OCI-LY1 (cell line): ENCODE measurements at regions not wholly inside any gene's neighbourhood (a gene's known extent, or its start where the extent isn't known, plus 50 kb on each side); places are given as distances from the start of the nearest gene placed in this dataset.

Experiments used
- H2AFZ ChIP-seq: fragments of 200-600 bp; sonication (generic), shearing (Covaris generic); 2 replicates; pipeline ENCODE4 v1.6.0; 2014; ENCODE audit warnings: antibody characterized with exemption, mild to moderate bottlenecking, low read length
- H3F3A ChIP-seq: fragments of 200-600 bp; sonication (generic), shearing (Covaris generic); 2 replicates; pipeline ENCODE4 v1.6.0; 2014; ENCODE audit warnings: mild to moderate bottlenecking, antibody characterized with exemption, low read length, moderate library complexity; ENCODE audit not compliant: insufficient read depth
- H3K27ac ChIP-seq: fragments of 200-600 bp; sonication (generic); 2 replicates; pipeline ENCODE4 v1.5.1; 2014; ENCODE audit warnings: low read length, mixed run types, mild to moderate bottlenecking, low read depth; ENCODE audit not compliant: poor library complexity, severe bottlenecking
- H3K27me3 ChIP-seq: fragments of 200-600 bp; sonication (generic); 2 replicates; pipeline ENCODE4 v1.6.0; 2014; ENCODE audit warnings: antibody characterized with exemption, mild to moderate bottlenecking, low read length, moderate library complexity; ENCODE audit not compliant: insufficient read depth
- H3K36me3 ChIP-seq: fragments of 200-600 bp; sonication (generic); 2 replicates; pipeline ENCODE4 v1.6.1; 2014; ENCODE audit warnings: mild to moderate bottlenecking, antibody characterized with exemption, low read length, moderate library complexity, mixed read lengths; ENCODE audit not compliant: insufficient read depth
- H3K4me1 ChIP-seq: fragments of 200-600 bp; sonication (generic); 2 replicates; pipeline ENCODE4 v1.5.1; 2014; ENCODE audit warnings: mild to moderate bottlenecking, low read length, moderate library complexity; ENCODE audit not compliant: insufficient read depth, severe bottlenecking
- H3K4me2 ChIP-seq: fragments of 200-600 bp; sonication (generic), shearing (Covaris generic); 2 replicates; pipeline ENCODE4 v1.6.1; 2014; ENCODE audit warnings: low read length
- H3K4me3 ChIP-seq: fragments of 200-600 bp; sonication (generic); 2 replicates; pipeline ENCODE4 v1.5.1; 2014; ENCODE audit warnings: low read length, low read depth, mild to moderate bottlenecking, mixed read lengths; ENCODE audit not compliant: poor library complexity, severe bottlenecking
- H3K79me2 ChIP-seq: fragments of 200-600 bp; shearing (Covaris generic); 2 replicates; pipeline ENCODE4 v1.6.1; 2016; ENCODE audit warnings: mixed run types, low read length, mixed read lengths; ENCODE audit not compliant: insufficient read depth
- H3K9ac ChIP-seq: fragments of 200-600 bp; sonication (generic), shearing (Covaris generic); 2 replicates; pipeline ENCODE4 v1.6.1; 2014; ENCODE audit warnings: mild to moderate bottlenecking, low read length, mixed read lengths
- H3K9me2 ChIP-seq: fragments of 200-600 bp; sonication (generic), shearing (Covaris generic); 2 replicates; pipeline ENCODE4 v1.6.1; 2014; ENCODE audit warnings: low read depth, mild to moderate bottlenecking, low read length, mixed read lengths
- H3K9me3 ChIP-seq: fragments of 200-600 bp; shearing (Covaris generic); 2 replicates; pipeline ENCODE4 v1.6.1; 2014; ENCODE audit warnings: low read length, mixed read lengths
- H4K20me1 ChIP-seq: fragments of 200-600 bp; sonication (generic), shearing (Covaris generic); 2 replicates; pipeline ENCODE4 v1.6.0; 2016; ENCODE audit warnings: mild to moderate bottlenecking, low read length; ENCODE audit not compliant: insufficient read depth
- CTCF ChIP-seq: fragments of 200-600 bp; sonication (generic), shearing (Covaris generic); IDR thresholded peaks from 2 replicates; pipeline ENCODE4 v1.5.1; 2017; ENCODE audit warnings: mild to moderate bottlenecking, antibody characterized with exemption, low read length, moderate library complexity, mixed read lengths
- EZH2 ChIP-seq: fragments of 200-600 bp; sonication (generic), shearing (Covaris generic); IDR thresholded peaks from 2 replicates; pipeline ENCODE4 v1.8.0; 2017; ENCODE audit warnings: borderline replicate concordance, mixed run types, mild to moderate bottlenecking, antibody characterized with exemption, low read length, moderate library complexity, mixed read lengths

GRCh38 chr15:70523192-70523591, 240.2 kb downstream of the UACA start:
- H2AFZ ChIP-seq, result no peak overlapping the region
- H3K36me3 ChIP-seq, result no peaks in the 10 kb centered on the region
- H3K9me2 ChIP-seq, result no peaks in the 10 kb centered on the region
- peaks cover 16% of the 10 kb centered on the region for H3K4me1 ChIP-seq
- no peaks in the 10 kb centered on the region for H3K27me3 ChIP-seq
- no peak overlapping the region for H3K27ac ChIP-seq
- H3F3A ChIP-seq, result no peaks in the 10 kb centered on the region
- no peaks in the 10 kb centered on the region for H4K20me1 ChIP-seq
- H3K79me2 ChIP-seq, result no peaks in the 10 kb centered on the region
- no peak overlapping the region for H3K4me2 ChIP-seq
- no peaks in the 10 kb centered on the region for H3K9me3 ChIP-seq
- no peak overlapping the region for H3K4me3 ChIP-seq
- H3K9ac ChIP-seq, result no peak overlapping the region
- TF ChIP-seq EZH2 (no peak), CTCF (no peak)

- H3K4me1 ChIP-seq, result peaks cover 11% of the 10 kb centered on the region
- H3K9me2 ChIP-seq, result no peaks in the 10 kb centered on the region
- TF ChIP-seq EZH2 (no peak), CTCF (no peak)
- H3K9ac ChIP-seq, result no peak overlapping the region
- no peaks in the 10 kb centered on the region for H3K36me3 ChIP-seq
- H3K4me2 ChIP-seq, result no peak overlapping the region
- H3K27ac ChIP-seq, result no peak overlapping the region
- H3K9me3 ChIP-seq, result no peaks in the 10 kb centered on the region
- no peaks in the 10 kb centered on the region for H3K27me3 ChIP-seq
- H3K79me2 ChIP-seq, result no peaks in the 10 kb centered on the region
- H3F3A ChIP-seq, result no peaks in the 10 kb centered on the region
- no peak overlapping the region for H2AFZ ChIP-seq
- no peak overlapping the region for H3K4me3 ChIP-seq
- no peaks in the 10 kb centered on the region for H4K20me1 ChIP-seq
Observed at GRCh38 chr15:70522323-70522966, 240.9 kb downstream of the UACA start.

GRCh38 chr15:70521576-70522322, 241.6 kb downstream of the UACA start:
- Histone ChIP-seq H3F3A (no peaks in the 10 kb centered on the region), H3K27me3 (no peaks in the 10 kb centered on the region), H4K20me1 (no peaks in the 10 kb centered on the region), H3K4me1 (peaks cover 6% of the 10 kb centered on the region), H3K79me2 (no peaks in the 10 kb centered on the region), H3K4me2 (no peak overlapping the region), H3K27ac (no peak overlapping the region), H3K4me3 (no peak overlapping the region), H3K36me3 (no peaks in the 10 kb centered on the region), H2AFZ (no peak overlapping the region), H3K9me3 (no peaks in the 10 kb centered on the region), H3K9me2 (no peaks in the 10 kb centered on the region), H3K9ac (no peak overlapping the region)
- TF ChIP-seq CTCF, result no peak
- no peak for TF ChIP-seq EZH2
